DND-41 (cell line): ENCODE measurements at regions not wholly inside any gene's neighbourhood (a gene's known extent, or its start where the extent isn't known, plus 50 kb on each side); places are given as distances from the start of the nearest gene placed in this dataset.

Experiments used
- CTCF ChIP-seq: IDR thresholded peaks from 2 replicates; pipeline ENCODE4 v1.5.1; 2012; ENCODE audit warnings: borderline replicate concordance, low read length, moderate library complexity, mild to moderate bottlenecking; ENCODE audit not compliant: poor library complexity, severe bottlenecking; ENCODE audit errors: extremely low read depth
- EZH2 ChIP-seq: IDR thresholded peaks from 3 replicates; pipeline ENCODE4 v1.6.1; 2012; ENCODE audit warnings: borderline replicate concordance, low read depth, mild to moderate bottlenecking, moderate library complexity, low read length, inconsistent platforms; ENCODE audit not compliant: severe bottlenecking

DNA sequence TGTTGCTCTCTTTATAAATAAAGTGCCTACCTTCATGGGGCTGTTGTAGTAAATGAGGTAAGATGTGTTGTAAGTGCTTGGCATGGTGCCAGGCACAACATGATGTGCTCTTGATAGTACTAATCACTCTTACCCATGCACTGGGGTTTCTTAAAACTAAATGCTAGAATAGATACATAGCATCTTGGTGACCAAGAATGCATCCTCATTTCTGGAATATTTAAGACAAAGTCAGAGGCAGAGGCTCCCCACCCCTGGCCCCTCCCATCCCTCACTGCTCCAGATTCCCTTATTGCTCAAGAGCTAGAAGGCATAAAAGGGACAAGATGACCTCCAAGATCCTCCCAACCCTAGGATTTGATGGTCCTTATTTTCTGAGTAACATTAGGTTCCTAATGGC lies 61.3 kb downstream of the GLUL start:
- TF ChIP-seq CTCF = no peak
- no peak for TF ChIP-seq EZH2
